22Rv1 (cell line): ENCODE measurements at regions not wholly inside any gene's neighbourhood (a gene's known extent, or its start where the extent isn't known, plus 50 kb on each side); places are given as distances from the start of the nearest gene placed in this dataset.

Experiments used
- CTCF ChIP-seq: fragments of 450-650 bp; IDR thresholded peaks from 2 replicates; pipeline ENCODE4 v1.5.1; 2017; ENCODE audit warnings: mild to moderate bottlenecking
- ZFX ChIP-seq: fragments of 450-650 bp; IDR thresholded peaks from 2 replicates; pipeline ENCODE4 v1.6.1; 2017; ENCODE audit warnings: antibody characterized with exemption, borderline replicate concordance

GRCh38 chr5:152542741-152543140 lies 137.7 kb upstream of the NMUR2 start:
- TF ChIP-seq CTCF (no peak), ZFX (no peak)
